IPS DF 4.7 (cell line): ENCODE measurements at regions not wholly inside any gene's neighbourhood (a gene's known extent, or its start where the extent isn't known, plus 50 kb on each side); places are given as distances from the start of the nearest gene placed in this dataset.

Source experiments
- DNase-seq: peaks from one replicate; pipeline ENCODE4 v3.0.0-alpha.2; 2013; ENCODE audit warnings: low spot score; ENCODE audit errors: extremely low read depth

GRCh38 chr6:18668994-18669393 is 281.8 kb downstream of the RNF144B start:
- no peak for DNase-seq

DNA sequence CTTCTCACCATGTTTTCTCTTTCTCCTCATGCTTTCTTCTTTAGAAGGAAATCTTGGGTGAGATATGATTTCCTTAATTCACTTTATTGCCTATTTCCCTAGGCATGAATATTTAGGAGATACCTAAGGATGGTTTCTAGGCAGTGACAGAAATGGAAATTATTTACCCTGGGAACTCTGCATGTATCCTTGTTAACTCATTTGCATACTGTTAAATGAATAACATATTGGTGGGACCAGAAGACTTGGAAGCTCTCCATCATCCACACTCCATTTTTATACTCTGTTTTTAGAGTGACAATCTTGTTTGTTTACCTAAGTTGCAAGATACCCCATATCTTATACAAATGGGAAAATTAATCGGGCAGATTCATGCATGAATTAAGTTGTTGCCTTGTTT is 285.7 kb downstream of the RNF144B start:
- DNase-seq, result no peak

- no peak for DNase-seq
These were observed 287.2 kb downstream of the RNF144B start for GRCh38 chr6:18674346-18674745.

DNA sequence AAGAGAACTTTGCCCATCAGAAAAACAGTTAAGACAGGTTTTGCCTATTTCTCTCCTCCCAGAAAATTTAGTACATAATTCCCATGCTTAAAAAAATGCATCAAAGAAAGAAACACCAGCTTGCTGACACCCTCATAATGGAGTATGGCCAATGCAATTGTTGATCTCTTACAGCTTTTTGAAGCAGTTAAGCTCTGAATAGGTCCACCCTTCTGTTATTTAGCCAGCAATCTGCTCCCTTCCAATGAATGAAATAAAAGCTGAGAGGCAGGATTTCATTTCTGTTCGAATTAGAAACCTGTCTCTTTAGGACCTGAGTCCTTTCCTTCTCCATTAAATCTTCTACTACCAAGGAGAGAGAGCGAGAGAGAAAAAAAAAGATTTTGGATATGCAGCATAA is 288.7 kb downstream of the RNF144B start:
- DNase-seq, result no peak

DNA sequence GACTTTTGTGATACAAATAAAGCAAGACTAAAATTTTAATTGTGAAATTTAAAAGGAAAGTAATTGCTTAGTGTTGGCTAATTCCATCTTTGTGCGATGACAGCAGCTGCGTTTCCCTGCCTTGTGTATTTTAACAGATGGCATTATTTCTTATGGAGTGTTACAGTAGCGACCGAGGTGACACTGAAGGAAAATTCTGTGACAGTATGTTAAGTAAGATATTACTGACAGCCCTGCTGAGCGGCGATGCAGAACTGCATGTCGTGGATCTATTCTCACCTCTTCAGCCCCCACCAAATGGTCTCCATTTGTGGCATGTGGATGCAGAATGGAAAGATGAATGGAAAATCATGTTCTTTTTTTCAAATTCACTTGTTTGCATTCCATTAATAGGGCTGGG is 289.4 kb downstream of the RNF144B start:
- no peak for DNase-seq

DNA sequence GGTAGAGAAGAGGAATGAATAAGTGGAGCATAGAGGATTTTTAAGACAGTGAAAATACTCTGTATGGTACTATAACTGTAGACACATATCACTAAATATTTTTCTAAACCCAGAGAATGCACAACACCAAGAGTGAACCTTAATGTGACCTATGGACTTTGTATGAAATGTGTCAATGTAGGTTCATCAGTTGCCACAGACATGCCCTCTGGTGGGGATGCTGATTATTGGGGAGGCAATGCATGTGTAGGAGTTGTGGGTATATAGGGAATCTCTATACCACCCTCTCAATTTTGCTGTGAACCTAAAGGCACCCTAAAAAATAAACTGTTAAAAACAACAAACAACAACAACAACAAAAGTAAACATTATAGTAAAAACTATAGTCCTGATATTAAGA is 293.7 kb downstream of the RNF144B start:
- DNase-seq, result no peak

- DNase-seq, result no peak
These were observed 294.8 kb downstream of the RNF144B start for GRCh38 chr6:18681832-18682503.

- no peak for DNase-seq
These were observed 297.2 kb downstream of the RNF144B start for GRCh38 chr6:18684343-18684742.

DNA sequence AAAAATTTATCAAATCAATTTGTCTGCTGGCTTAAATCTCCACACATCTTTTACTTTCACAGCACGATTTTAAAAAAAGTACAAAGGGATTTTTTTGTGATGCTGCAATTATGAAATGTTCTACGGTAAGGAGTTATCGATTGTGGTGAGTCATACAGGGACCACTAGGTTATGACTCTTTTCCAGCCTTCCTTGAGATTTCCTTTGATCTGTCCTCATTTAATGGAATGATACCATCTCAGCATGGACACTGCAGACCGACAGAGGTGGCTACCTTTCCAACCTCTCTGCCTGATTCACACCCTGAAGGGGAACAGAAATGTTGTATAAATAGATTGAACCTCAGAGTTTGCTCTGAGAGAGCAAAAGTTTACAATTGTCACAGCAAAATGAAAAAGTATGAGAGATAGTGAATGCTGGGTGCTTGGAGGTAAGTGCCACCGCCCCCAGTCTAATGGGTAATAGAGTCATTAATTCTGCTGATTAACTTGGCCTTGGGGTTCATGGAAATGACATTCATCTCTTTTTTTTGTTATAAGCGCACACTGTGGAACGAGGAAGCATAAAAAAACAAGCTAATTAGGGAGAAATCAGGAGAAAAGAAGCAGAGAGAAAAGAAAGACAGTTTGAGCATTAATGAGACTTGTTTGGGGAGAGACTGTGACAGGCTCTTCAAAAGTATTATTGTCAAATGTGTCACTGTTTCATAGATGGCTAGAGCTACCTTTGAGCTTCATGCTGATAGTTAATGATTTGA is 306.0 kb downstream of the RNF144B start:
- no peak for DNase-seq

DNA sequence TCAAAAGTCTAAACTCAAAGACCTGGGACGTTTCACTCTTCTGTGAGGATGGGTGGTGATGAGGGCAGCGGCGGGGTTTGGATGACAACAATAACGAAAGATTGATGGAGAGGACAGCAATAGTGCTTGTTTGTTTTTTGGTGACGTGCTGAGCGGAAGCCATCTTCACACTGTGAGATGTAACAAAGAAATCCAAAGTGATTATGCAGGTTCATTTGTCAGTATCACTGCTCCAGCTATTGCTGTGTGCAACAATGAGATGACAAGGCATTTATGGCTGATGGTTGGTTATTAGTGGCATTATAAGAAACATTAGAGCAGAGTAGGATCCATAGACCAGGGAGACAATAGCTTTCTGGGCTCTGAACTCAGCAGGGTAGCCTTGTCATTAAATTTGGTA is 306.7 kb downstream of the RNF144B start:
- DNase-seq, result no peak

GRCh38 chr6:18703546-18703945 is 316.4 kb downstream of the RNF144B start:
- no peak for DNase-seq

GRCh38 chr6:18707714-18708439 is 320.7 kb downstream of the RNF144B start:
- no peak for DNase-seq

GRCh38 chr6:18712595-18712994 is 325.4 kb downstream of the RNF144B start:
- no peak for DNase-seq

DNA sequence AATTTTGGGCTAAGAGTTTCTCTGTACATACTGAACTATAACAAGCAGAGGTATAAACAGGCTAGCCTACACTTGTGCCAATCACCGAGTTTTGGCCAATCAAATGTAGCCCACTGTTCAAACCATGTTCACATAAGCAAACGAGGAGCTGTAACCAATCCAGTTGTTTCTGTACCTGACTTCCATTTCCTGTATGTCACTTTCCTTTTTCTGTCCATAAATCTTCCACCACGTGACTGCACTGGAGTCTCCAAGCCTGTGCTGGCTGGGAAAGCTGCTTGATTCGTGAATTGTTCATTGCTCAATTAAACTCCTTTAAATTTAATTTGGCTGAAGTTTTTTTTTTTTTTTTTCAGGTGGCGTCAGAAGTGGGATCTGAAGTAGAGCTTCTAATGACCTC is 332.9 kb downstream of the RNF144B start:
- no peak for DNase-seq

DNA sequence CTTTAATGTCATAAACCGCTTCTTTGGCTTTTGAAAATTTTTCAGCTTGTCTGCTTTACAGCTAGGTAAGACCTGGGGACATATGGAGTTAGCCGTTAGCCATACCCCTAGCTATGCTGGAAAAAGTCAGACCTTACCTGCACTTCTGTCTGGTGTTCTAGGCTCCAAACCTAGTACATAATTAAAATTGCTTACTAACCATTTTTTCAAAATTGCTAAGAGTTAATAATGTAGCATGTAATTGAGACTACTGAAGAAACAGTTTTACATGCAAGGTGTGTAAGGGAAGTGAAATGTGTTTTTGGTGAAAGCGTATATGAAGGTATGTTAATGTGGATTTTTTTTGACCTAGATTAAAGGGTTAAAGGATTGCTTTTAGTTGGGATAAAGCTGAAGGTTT is 336.9 kb downstream of the RNF144B start:
- no peak for DNase-seq

DNA sequence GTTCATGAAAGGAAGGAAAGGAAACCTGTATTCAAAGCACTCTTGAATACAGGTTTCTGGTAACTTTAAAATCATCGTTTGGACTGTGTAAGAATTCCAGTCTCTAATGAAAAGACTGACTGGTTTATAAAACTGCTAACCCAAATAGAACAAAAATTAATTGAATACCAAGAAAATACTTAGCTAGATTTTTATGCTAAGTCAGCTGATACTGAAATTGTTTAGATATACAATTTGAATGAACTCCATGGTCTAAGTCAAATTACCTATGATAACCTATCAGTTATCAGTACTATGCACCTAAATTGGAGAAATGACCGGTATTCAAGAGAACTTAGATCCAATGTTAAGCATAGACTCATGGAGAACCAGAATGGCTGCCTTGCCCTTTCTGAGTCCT is 338.3 kb downstream of the RNF144B start:
- no peak for DNase-seq

GRCh38 chr6:18733921-18734550 is 346.9 kb downstream of the RNF144B start:
- DNase-seq, result no peak

DNA sequence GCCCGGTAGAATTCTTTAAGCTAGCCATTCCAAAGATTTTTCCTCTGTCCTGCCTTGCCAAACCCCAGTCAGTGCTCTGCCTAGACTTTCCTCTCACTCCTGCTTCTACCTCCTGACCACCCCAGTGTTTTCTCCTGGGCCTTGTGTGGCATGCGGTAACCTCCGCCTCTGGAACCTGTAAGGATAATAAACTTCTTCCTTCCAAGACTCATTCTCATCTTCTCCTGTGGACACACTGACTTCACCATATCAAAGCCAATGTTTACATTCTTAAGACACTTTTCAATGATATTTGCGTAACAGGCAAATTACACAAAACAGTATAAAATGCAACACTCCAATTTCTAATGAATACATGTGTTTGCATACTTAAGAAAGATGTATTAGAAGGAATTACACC is 354.6 kb downstream of the RNF144B start:
- no peak for DNase-seq

DNA sequence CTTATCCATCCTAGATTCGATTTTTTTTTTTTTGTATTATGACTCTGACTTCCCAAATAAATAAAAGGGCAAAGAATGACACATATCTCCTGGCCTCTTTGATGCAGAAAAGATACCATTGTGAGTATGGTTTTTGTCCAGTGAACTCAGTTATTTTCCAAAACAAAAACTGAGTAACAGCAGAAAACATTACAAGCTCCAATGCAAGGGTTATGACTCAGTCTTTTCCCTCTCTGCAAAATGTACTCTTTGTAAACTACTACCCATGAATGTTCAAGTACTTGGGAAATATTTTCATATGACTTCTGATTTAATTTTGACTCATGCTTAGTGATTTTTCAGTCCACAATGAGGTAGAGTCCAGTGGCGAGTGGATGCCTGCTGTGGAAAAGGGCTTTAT is 355.3 kb downstream of the RNF144B start:
- no peak for DNase-seq

DNA sequence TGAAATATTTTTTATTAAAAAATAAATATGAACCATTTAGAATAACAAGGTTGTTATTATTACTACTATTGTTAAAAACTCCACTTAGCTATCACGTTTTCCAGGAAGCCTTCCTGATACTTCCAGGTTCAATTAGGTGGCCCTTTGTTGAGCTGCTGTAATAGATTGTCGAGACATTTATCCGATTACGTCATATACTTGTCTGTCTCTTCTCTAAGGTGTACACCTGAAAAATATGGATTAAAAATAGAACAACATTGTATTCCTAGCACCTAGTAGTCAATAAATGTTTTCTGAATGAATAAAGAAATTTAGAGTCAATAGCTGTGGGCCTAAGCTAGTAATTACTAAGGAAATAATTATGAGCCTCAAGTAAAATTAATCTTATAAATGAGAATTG is 359.6 kb downstream of the RNF144B start:
- DNase-seq, result no peak

DNA sequence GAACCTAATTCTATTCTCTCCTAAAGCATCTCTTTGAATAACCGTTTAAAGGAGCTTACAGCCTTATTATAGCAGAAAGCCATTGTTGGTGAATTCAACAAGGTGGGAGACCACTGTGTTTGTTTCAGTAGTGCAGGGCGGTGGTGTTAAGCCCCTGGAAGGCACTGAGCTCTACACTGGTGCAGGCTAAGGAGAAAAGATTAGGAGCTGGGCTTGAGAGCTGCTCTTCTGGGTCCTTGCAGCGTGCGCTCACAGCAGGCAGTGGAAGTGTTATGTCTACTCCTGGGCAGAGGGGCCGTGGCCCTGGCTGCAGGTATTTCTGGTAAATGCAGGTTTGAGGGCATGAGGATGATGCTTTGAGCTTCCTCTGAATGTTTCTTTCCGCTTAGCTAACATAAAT is 361.2 kb downstream of the RNF144B start:
- DNase-seq, result no peak
